DMS53 (cell line): ENCODE measurements at regions not wholly inside any gene's neighbourhood (a gene's known extent, or its start where the extent isn't known, plus 50 kb on each side); places are given as distances from the start of the nearest gene placed in this dataset.
A peak's percentile ranks its signal among the peaks of the same experiment; 100 is the strongest.
"Not testable (repeated sequence)": the region's sequence is repeated elsewhere in the genome, so short reads cannot be mapped to it uniquely, and the experiment has no call there.

Source experiments
- DNase-seq: peaks from one replicate; lab custom pipeline; 2025; lab: John Stamatoyannopoulos, UW

GRCh38 chr4:67037504-67038227 is 507.6 kb downstream of the CENPC start:
- no peak for DNase-seq

- DNase-seq = no peak
Measured at GRCh38 chr4:67036791-67037190, 508.5 kb downstream of the CENPC start.

- DNase-seq = peak; percentile 32
Measured at GRCh38 chr4:67035986-67036385, 509.3 kb downstream of the CENPC start.

- DNase-seq = peak; percentile 72
Measured at GRCh38 chr4:67035501-67035900, 509.8 kb downstream of the CENPC start.

GRCh38 chr4:67030636-67031035 is 514.7 kb downstream of the CENPC start:
- no peak for DNase-seq

- no peak for DNase-seq
Measured at GRCh38 chr4:67020438-67020797, 524.9 kb downstream of the CENPC start.

GRCh38 chr4:67019686-67020437 is 525.4 kb downstream of the CENPC start:
- DNase-seq = no peak

- no peak for DNase-seq
Measured at GRCh38 chr4:67014592-67014991, 530.7 kb downstream of the CENPC start.

- no peak for DNase-seq
Measured at GRCh38 chr4:67006791-67007190, 538.5 kb downstream of the CENPC start.

GRCh38 chr4:66991521-66991920 is 553.8 kb downstream of the CENPC start:
- DNase-seq = no peak

- no peak for DNase-seq
Measured at GRCh38 chr4:66974665-66975064, 570.6 kb downstream of the CENPC start.

- no peak for DNase-seq
Measured at GRCh38 chr4:66972087-66972486, 573.2 kb downstream of the CENPC start.

- no peak for DNase-seq
Measured at GRCh38 chr4:66964467-66964866, 580.8 kb downstream of the CENPC start.

- no peak for DNase-seq
Measured at GRCh38 chr4:66963084-66963483, 582.2 kb downstream of the CENPC start.

- DNase-seq = peak; percentile 3
Measured at GRCh38 chr4:66959207-66959606, 586.1 kb downstream of the CENPC start.

GRCh38 chr4:66956852-66957251 is 588.5 kb downstream of the CENPC start:
- DNase-seq = no peak

GRCh38 chr4:66956426-66956825 is 588.9 kb downstream of the CENPC start:
- DNase-seq = no peak

GRCh38 chr4:66955784-66956183 is 589.5 kb downstream of the CENPC start:
- no peak for DNase-seq

GRCh38 chr4:66949419-66949818 is 595.9 kb downstream of the CENPC start:
- no peak for DNase-seq

GRCh38 chr4:66946761-66947160 is 598.5 kb downstream of the CENPC start:
- DNase-seq = no peak

GRCh38 chr4:66943112-66943511 is 602.2 kb downstream of the CENPC start:
- DNase-seq = no peak

- not testable (repeated sequence) for DNase-seq
Measured at GRCh38 chr4:66931981-66932380, 613.3 kb downstream of the CENPC start.

GRCh38 chr4:66930206-66930605 is 615.1 kb downstream of the CENPC start:
- no peak for DNase-seq

GRCh38 chr4:66929748-66930147 is 615.6 kb downstream of the CENPC start:
- no peak for DNase-seq
